ENCODE measurements at regions not wholly inside any gene's neighbourhood (a gene's known extent, or its start where the extent isn't known, plus 50 kb on each side); places are given as distances from the start of the nearest gene placed in this dataset.

- no peaks in the 10 kb centered on the region for H3K27me3 Mint-ChIP-seq (ENCODE audit: unreplicated experiment)
- no peaks in the 10 kb centered on the region for H3K4me1 Mint-ChIP-seq (ENCODE audit: low read depth, unreplicated experiment)
- no peak overlapping the region for H3K27ac Mint-ChIP-seq (ENCODE audit: unreplicated experiment)
- H3K4me3 Mint-ChIP-seq (ENCODE audit: unreplicated experiment): no peak overlapping the region
- H3K9me3 Mint-ChIP-seq (ENCODE audit: unreplicated experiment): no peaks in the 10 kb centered on the region
- TF ChIP-seq CTCF (IDR thresholded peaks at IDR 0.05; ENCODE audit: partially characterized antibody, unreplicated experiment): no peak
- no peak for DNase-seq
- no peaks in the 10 kb centered on the region for H3K36me3 Mint-ChIP-seq (ENCODE audit: unreplicated experiment)
Observed at GRCh38 chr1:55958498-55958897, 620.9 kb downstream of the PLPP3 start.

GRCh38 chr1:55957276-55957675, 622.1 kb downstream of the PLPP3 start:
- Mint-ChIP-seq H3K36me3 (ENCODE audit: unreplicated experiment) (no peaks in the 10 kb centered on the region), H3K4me3 (ENCODE audit: unreplicated experiment) (no peak overlapping the region)

GRCh38 chr1:55955016-55955621, 624.2 kb downstream of the PLPP3 start:
- Mint-ChIP-seq H3K9me3 (ENCODE audit: unreplicated experiment) (no peaks in the 10 kb centered on the region), H3K27ac (ENCODE audit: unreplicated experiment) (no peak overlapping the region), H3K36me3 (ENCODE audit: unreplicated experiment) (no peaks in the 10 kb centered on the region), H3K4me1 (ENCODE audit: low read depth, unreplicated experiment) (no peaks in the 10 kb centered on the region), H3K4me3 (ENCODE audit: unreplicated experiment) (no peak overlapping the region), H3K27me3 (ENCODE audit: unreplicated experiment) (no peaks in the 10 kb centered on the region)
- TF ChIP-seq CTCF (IDR thresholded peaks at IDR 0.05; ENCODE audit: partially characterized antibody, unreplicated experiment): no peak
- no peak for DNase-seq

More at GRCh38 chr1:55957276-55957675, 622.1 kb downstream of the PLPP3 start:
- Mint-ChIP-seq H3K9me3 (ENCODE audit: unreplicated experiment) (no peaks in the 10 kb centered on the region), H3K27me3 (ENCODE audit: unreplicated experiment) (no peaks in the 10 kb centered on the region), H3K27ac (ENCODE audit: unreplicated experiment) (no peak overlapping the region), H3K4me1 (ENCODE audit: low read depth, unreplicated experiment) (no peaks in the 10 kb centered on the region)
- no peak for DNase-seq
- TF ChIP-seq CTCF (IDR thresholded peaks at IDR 0.05; ENCODE audit: partially characterized antibody, unreplicated experiment): no peak

GRCh38 chr1:55951291-55951690, 628.1 kb downstream of the PLPP3 start:
- H3K36me3 Mint-ChIP-seq (ENCODE audit: unreplicated experiment): no peaks in the 10 kb centered on the region
- no peak for TF ChIP-seq CTCF (IDR thresholded peaks at IDR 0.05; ENCODE audit: partially characterized antibody, unreplicated experiment)
- H3K4me3 Mint-ChIP-seq (ENCODE audit: unreplicated experiment): no peak overlapping the region
- no peaks in the 10 kb centered on the region for H3K27me3 Mint-ChIP-seq (ENCODE audit: unreplicated experiment)
- no peaks in the 10 kb centered on the region for H3K4me1 Mint-ChIP-seq (ENCODE audit: low read depth, unreplicated experiment)
- no peak overlapping the region for H3K27ac Mint-ChIP-seq (ENCODE audit: unreplicated experiment)
- no peak for DNase-seq
- H3K9me3 Mint-ChIP-seq (ENCODE audit: unreplicated experiment): no peaks in the 10 kb centered on the region

- Mint-ChIP-seq H3K9me3 (ENCODE audit: unreplicated experiment) (no peaks in the 10 kb centered on the region), H3K27ac (ENCODE audit: unreplicated experiment) (no peak overlapping the region)
Observed at GRCh38 chr1:55947446-55947845, 631.9 kb downstream of the PLPP3 start.

More at GRCh38 chr1:55947446-55947845, 631.9 kb downstream of the PLPP3 start:
- no peaks in the 10 kb centered on the region for H3K4me1 Mint-ChIP-seq (ENCODE audit: low read depth, unreplicated experiment)
- no peak for DNase-seq
- no peaks in the 10 kb centered on the region for H3K27me3 Mint-ChIP-seq (ENCODE audit: unreplicated experiment)
- no peak for TF ChIP-seq CTCF (IDR thresholded peaks at IDR 0.05; ENCODE audit: partially characterized antibody, unreplicated experiment)
- H3K4me3 Mint-ChIP-seq (ENCODE audit: unreplicated experiment): no peak overlapping the region
- no peaks in the 10 kb centered on the region for H3K36me3 Mint-ChIP-seq (ENCODE audit: unreplicated experiment)

Data from glutamatergic neuron (in vitro differentiated cells).